ENCODE measurements at regions not wholly inside any gene's neighbourhood (a gene's known extent, or its start where the extent isn't known, plus 50 kb on each side); places are given as distances from the start of the nearest gene placed in this dataset.
"Not testable (repeated sequence)": the region's sequence is repeated elsewhere in the genome, so short reads cannot be mapped to it uniquely, and the experiment has no call there.

DNA sequence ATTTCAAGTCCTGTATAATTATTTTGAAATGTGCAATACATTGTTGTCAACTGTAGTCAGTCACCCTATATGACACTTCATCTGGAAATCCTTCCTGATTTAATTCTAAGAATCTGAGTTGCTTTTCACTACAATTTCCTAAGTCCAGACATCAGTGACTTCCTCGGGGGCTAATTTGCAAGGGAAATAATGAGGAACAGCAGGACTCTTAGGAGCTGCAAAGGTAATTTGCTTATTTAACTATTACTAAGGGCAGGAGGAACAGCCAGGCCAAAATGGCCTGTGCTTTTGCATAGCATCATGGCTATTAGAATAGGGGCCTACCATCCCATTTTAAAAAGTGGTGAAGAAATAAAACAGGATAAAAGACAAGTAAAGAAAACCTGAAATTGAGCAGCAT, 178.8 kb downstream of the MC4R start:
- H3K27ac ChIP-seq: no peak overlapping the region
- no peak overlapping the region for H3K4me3 ChIP-seq
- DNase-seq (ENCODE audit: low spot score): no peak
- TF ChIP-seq, protein P1, sequence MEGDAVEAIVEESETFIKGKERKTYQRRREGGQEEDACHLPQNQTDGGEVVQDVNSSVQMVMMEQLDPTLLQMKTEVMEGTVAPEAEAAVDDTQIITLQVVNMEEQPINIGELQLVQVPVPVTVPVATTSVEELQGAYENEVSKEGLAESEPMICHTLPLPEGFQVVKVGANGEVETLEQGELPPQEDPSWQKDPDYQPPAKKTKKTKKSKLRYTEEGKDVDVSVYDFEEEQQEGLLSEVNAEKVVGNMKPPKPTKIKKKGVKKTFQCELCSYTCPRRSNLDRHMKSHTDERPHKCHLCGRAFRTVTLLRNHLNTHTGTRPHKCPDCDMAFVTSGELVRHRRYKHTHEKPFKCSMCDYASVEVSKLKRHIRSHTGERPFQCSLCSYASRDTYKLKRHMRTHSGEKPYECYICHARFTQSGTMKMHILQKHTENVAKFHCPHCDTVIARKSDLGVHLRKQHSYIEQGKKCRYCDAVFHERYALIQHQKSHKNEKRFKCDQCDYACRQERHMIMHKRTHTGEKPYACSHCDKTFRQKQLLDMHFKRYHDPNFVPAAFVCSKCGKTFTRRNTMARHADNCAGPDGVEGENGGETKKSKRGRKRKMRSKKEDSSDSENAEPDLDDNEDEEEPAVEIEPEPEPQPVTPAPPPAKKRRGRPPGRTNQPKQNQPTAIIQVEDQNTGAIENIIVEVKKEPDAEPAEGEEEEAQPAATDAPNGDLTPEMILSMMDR (IDR thresholded peaks at IDR 0.05): no peak

DNA sequence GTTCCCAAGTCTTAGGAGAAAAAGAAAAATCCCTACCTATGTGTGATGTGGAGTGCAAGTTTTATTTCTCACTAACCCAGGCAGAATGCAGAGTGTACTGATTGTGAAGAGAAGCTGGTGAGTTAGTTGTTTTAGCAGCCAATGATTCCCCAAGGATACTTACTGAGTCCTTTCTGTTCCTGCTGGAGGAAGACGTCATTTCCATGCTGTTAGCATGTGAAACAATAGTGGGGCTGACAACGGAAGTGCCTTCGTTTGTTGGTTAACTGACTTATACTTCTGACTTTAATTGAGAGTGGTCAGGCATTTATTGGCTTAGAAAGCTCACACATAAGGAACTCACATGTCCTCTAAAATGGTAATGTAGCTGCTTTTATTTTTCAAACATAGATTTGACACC, 180.6 kb downstream of the MC4R start:
- no peak overlapping the region for H3K27ac ChIP-seq
- TF ChIP-seq, protein P1 (IDR thresholded peaks at IDR 0.05): no peak
- no peak overlapping the region for H3K4me3 ChIP-seq
- no peak for DNase-seq (ENCODE audit: low spot score)

GRCh38 chr18:60189856-60190255, 182.7 kb downstream of the MC4R start:
- TF ChIP-seq, protein P1 (IDR thresholded peaks at IDR 0.05): no peak
- DNase-seq (ENCODE audit: low spot score): no peak
- no peak overlapping the region for H3K27ac ChIP-seq

GRCh38 chr18:60188958-60189357, 183.6 kb downstream of the MC4R start:
- no peak for DNase-seq (ENCODE audit: low spot score)
- H3K27ac ChIP-seq: no peak overlapping the region
- TF ChIP-seq, protein P1 (IDR thresholded peaks at IDR 0.05): no peak

More at GRCh38 chr18:60189856-60190255, 182.7 kb downstream of the MC4R start:
- no peak overlapping the region for H3K4me3 ChIP-seq

DNA sequence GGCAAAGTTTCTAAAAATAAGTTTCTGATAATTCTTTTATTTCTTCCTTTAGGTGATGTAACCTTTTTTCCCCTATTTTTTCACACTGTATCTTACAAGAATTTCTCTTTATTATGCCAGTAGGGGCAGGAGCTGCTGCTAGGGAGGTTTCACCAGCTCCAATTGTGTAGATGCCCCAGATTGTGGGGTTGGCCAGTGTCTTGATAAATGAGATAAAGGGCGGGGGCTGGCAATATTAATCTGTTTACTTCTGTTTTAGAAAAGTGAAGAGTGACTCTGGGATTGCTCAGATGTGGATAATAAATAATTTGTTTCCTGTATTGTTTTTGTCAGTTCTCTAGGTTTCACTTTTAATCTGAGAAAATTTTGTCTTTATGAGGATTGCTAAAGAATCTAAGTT, 190.4 kb downstream of the MC4R start:
- DNase-seq (ENCODE audit: low spot score): no peak
- H3K27ac ChIP-seq: no peak overlapping the region
- H3K4me3 ChIP-seq: no peak overlapping the region
- TF ChIP-seq, protein P1 (IDR thresholded peaks at IDR 0.05): no peak

More at GRCh38 chr18:60188958-60189357, 183.6 kb downstream of the MC4R start:
- H3K4me3 ChIP-seq: no peak overlapping the region

GRCh38 chr18:60180671-60181070, 191.9 kb downstream of the MC4R start:
- Histone ChIP-seq H3K4me3 (no peak overlapping the region), H3K27ac (no peak overlapping the region)
- no peak for DNase-seq (ENCODE audit: low spot score)
- TF ChIP-seq, protein P1 (IDR thresholded peaks at IDR 0.05): no peak

DNA sequence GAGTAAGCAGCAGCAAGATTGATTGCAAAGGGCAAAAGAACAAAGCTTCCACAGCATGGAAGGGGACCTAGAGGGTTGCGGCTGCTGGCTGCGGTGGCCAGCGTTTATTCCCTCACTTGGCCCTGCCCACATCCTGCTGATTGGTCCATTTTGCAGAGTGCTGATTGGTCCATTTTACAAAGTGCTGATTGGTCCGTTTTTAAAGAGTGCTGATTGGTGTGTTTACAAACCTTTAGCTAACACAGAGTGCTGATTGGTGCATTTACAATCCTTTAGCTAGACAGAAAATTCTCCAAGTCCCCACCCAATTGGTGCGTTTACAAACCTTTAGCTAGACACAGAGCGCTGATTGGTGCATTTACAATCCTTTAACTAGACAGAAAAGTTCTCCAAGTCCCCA, 194.4 kb downstream of the MC4R start:
- not testable (repeated sequence) for H3K4me3 ChIP-seq; DNase-seq (ENCODE audit: low spot score); H3K27ac ChIP-seq

- Histone ChIP-seq H3K4me3 (no peak overlapping the region), H3K27ac (no peak overlapping the region)
- DNase-seq (ENCODE audit: low spot score): no peak
- TF ChIP-seq, protein P1 (IDR thresholded peaks at IDR 0.05): no peak
These were observed 196.3 kb downstream of the MC4R start for GRCh38 chr18:60176259-60176658.

Measured in coronary artery (tissue), 2 donors.